A549 (cell line): ENCODE measurements at regions not wholly inside any gene's neighbourhood (a gene's known extent, or its start where the extent isn't known, plus 50 kb on each side); places are given as distances from the start of the nearest gene placed in this dataset.

Source experiments
- ATAC-seq, 2 experiments: fragments of 200-7000 bp in 1 of 2; fragments of >200 bp in 1 of 2; cut with Nextera tagmentation in 1 of 2; cut with Tn5 transposase in 1 of 2; 3 replicates each; pipeline versions ENCODE4 v1.8.0 to v1.9.1; 2018 to 2020; ENCODE audit warnings: mild to moderate bottlenecking in 1 of 2, moderate library complexity in 1 of 2
- CTCF ChIA-PET: fragments of 300-600 bp; sonication (Branson Sonifier 250); formaldehyde crosslinking; extraction: SDS; loops from one replicate; lab custom pipeline; 2021; ENCODE audit warnings: antibody characterized with exemption, inconsistent platforms; lab: Yijun Ruan, JAX
- POLR2A ChIA-PET: fragments of 350-600 bp; formaldehyde crosslinking; extraction: SDS; loops from one replicate; lab custom pipeline; 2021; ENCODE audit warnings: antibody characterized with exemption, inconsistent platforms; lab: Yijun Ruan, JAX
- DNase-seq, 2 experiments: peaks; one replicate each; pipeline versions ENCODE4 v3.0.0 to v3.0.0-alpha.2; 2011 to 2016; ENCODE audit warnings: low read depth in 1 of 2, low spot score in 1 of 2
- FAIRE-seq: peaks from 2 replicates; lab custom pipeline; 2011; peaks lifted over from hg19 to GRCh38; lab: Jason Lieb, UNC
- H3K27ac ChIP-seq, 2 experiments: fragments of >200 bp; sonication (Bioruptor Twin); formaldehyde crosslinking; 3 replicates each; pipeline ENCODE4 v1.5.1; 2016 to 2017
- H3K4me1 ChIP-seq: fragments of >200 bp; sonication (Bioruptor Twin); formaldehyde crosslinking; 3 replicates; pipeline ENCODE4 v1.6.1; 2016
- H3K4me2 ChIP-seq: fragments of >200 bp; sonication (Bioruptor Twin); formaldehyde crosslinking; 3 replicates; pipeline ENCODE4 v1.6.1; 2016
- H3K4me3 ChIP-seq: fragments of >200 bp; sonication (Bioruptor Twin); formaldehyde crosslinking; 3 replicates; pipeline ENCODE4 v1.5.1; 2016
- H3K9me3 ChIP-seq: fragments of >200 bp; sonication (Bioruptor Twin); formaldehyde crosslinking; 3 replicates; pipeline ENCODE4 v1.6.1; 2016
- ATOH8 ChIP-seq: fragments of 250-450 bp; sonication (Bioruptor Pico); IDR thresholded peaks from 2 replicates; pipeline ENCODE4 v1.5.0; 2020; ENCODE audit warnings: low read depth, mild to moderate bottlenecking, moderate library complexity
- BHLHE40 ChIP-seq: IDR thresholded peaks from 2 replicates; pipeline ENCODE4 v1.6.1; 2012; ENCODE audit warnings: low read depth, low read length, inconsistent platforms
- CBX2 ChIP-seq: fragments of 200-600 bp; sonication (generic); IDR thresholded peaks from 2 replicates; pipeline ENCODE4 v1.6.1; 2016; ENCODE audit warnings: low read depth, mild to moderate bottlenecking, borderline replicate concordance
- CEBPB ChIP-seq, 2 experiments: fragments of >200 bp in 1 of 2; sonication (Bioruptor Twin) in 1 of 2; formaldehyde crosslinking in 1 of 2; IDR thresholded peaks; 2 replicates each; pipeline ENCODE4 v1.6.1; 2012 to 2016
- CHD2 ChIP-seq: fragments of 150-350 bp; IDR thresholded peaks from 2 replicates; pipeline ENCODE4 v1.6.1; 2014; ENCODE audit warnings: low read length; ENCODE audit not compliant: partially characterized antibody
- EHF ChIP-seq: fragments of 250-450 bp; sonication (Bioruptor Pico); IDR thresholded peaks from 2 replicates; pipeline ENCODE4 v1.5.0; 2020; ENCODE audit warnings: mild to moderate bottlenecking
- EHMT2 ChIP-seq: fragments of 200-600 bp; sonication (generic); IDR thresholded peaks from 2 replicates; pipeline ENCODE4 v1.6.1; 2016; ENCODE audit warnings: antibody characterized with exemption, low read depth, mild to moderate bottlenecking, moderate library complexity
- EP300 ChIP-seq, 2 experiments: fragments of >200 bp; sonication (Bioruptor Twin); formaldehyde crosslinking; IDR thresholded peaks; 2 replicates in 1 of 2; 3 replicates in 1 of 2; pipeline ENCODE4 v1.6.1; 2016 to 2017
- FOSB ChIP-seq: fragments of 250-450 bp; sonication (Bioruptor Pico); IDR thresholded peaks from 2 replicates; pipeline ENCODE4 v1.5.0; 2020; ENCODE audit warnings: mild to moderate bottlenecking, moderate library complexity
- FOSL2 ChIP-seq, 2 experiments: fragments of 450-650 bp in 1 of 2; fragments of >200 bp in 1 of 2; sonication (Bioruptor Twin) in 1 of 2; formaldehyde crosslinking; IDR thresholded peaks; 2 replicates each; pipeline versions ENCODE4 v1.5.0 to v1.6.1; 2016 to 2020; ENCODE audit warnings: mild to moderate bottlenecking in 1 of 2, moderate library complexity in 1 of 2
- FOXS1 ChIP-seq: fragments of 250-450 bp; sonication (Bioruptor Pico); IDR thresholded peaks from 2 replicates; pipeline ENCODE4 v1.5.0; 2020; ENCODE audit warnings: mild to moderate bottlenecking, moderate library complexity
- GATA3 ChIP-seq: IDR thresholded peaks from 2 replicates; pipeline ENCODE4 v1.6.1; 2012; ENCODE audit warnings: borderline replicate concordance
- HOXA7 ChIP-seq: fragments of 250-450 bp; sonication (Bioruptor Pico); IDR thresholded peaks from 2 replicates; pipeline ENCODE4 v1.5.0; 2020; ENCODE audit warnings: mild to moderate bottlenecking, moderate library complexity
- MAFK ChIP-seq: fragments of 450-650 bp; IDR thresholded peaks from 2 replicates; pipeline ENCODE4 v1.6.1; 2014; ENCODE audit not compliant: partially characterized antibody
- MAZ ChIP-seq: fragments of 150-350 bp; IDR thresholded peaks from 2 replicates; pipeline ENCODE4 v1.6.1; 2014; ENCODE audit warnings: antibody characterized with exemption, low read depth, low read length, borderline replicate concordance
- NPAS2 ChIP-seq: fragments of 250-450 bp; sonication (Bioruptor Pico); IDR thresholded peaks from 2 replicates; pipeline ENCODE4 v1.8.0; 2022; ENCODE audit warnings: mild to moderate bottlenecking, moderate library complexity, borderline replicate concordance
- PBX3 ChIP-seq: IDR thresholded peaks from 2 replicates; pipeline ENCODE4 v1.6.1; 2012
- POLR2AphosphoS2 ChIP-seq: conservative IDR thresholded peaks from 2 replicates; pipeline ENCODE4 v1.6.1; 2012; ENCODE audit warnings: low read length, improper control_type of control experiment, inconsistent platforms
- RARB ChIP-seq: fragments of 250-450 bp; sonication (Bioruptor Pico); IDR thresholded peaks from 2 replicates; pipeline ENCODE4 v1.8.0; 2021; ENCODE audit warnings: mild to moderate bottlenecking, moderate library complexity
- RCOR1 ChIP-seq: fragments of 150-350 bp; IDR thresholded peaks from 2 replicates; pipeline ENCODE4 v1.6.1; 2014; ENCODE audit warnings: antibody characterized with exemption, low read length, low read depth
- USF2 ChIP-seq: fragments of 450-650 bp; IDR thresholded peaks from 2 replicates; pipeline ENCODE4 v1.6.1; 2014; ENCODE audit warnings: antibody characterized with exemption
- ZNF302 ChIP-seq: fragments of 250-450 bp; sonication (Bioruptor Pico); IDR thresholded peaks from 2 replicates; pipeline ENCODE4 v1.9.0; 2021; ENCODE audit warnings: inconsistent platforms, mild to moderate bottlenecking, moderate library complexity
- WGBS: methylation state at CpG from one replicate; pipeline ENCODE4 v1.1.6; 2017; ENCODE audit errors: missing lambda C conversion rate; 5-methylcytosine and 5-hydroxymethylcytosine counted together

- Histone ChIP-seq H3K4me1 (no peaks in the 10 kb centered on the region), H3K4me2 (no peak overlapping the region)
- POLR2A ChIA-PET: no interaction called here
- TF ChIP-seq MAFK: no peak
- TF ChIP-seq RCOR1: no peak
- no peak for TF ChIP-seq MAZ
- no peak for TF ChIP-seq ZNF302 (CRISPR knock-in tag)
- no peak for TF ChIP-seq ATOH8 (CRISPR knock-in tag)
- TF ChIP-seq NPAS2: no peak
- no peak for TF ChIP-seq FOXS1 (CRISPR knock-in tag)
- no peak for TF ChIP-seq GATA3
- TF ChIP-seq, all 56 proteins: peak for 0
- no peak overlapping the region for H3K27ac ChIP-seq
- DNase-seq: no peak
- CTCF ChIA-PET: no interaction called here
- H3K4me3 ChIP-seq: no peak overlapping the region
- H3K9me3 ChIP-seq: no peaks in the 10 kb centered on the region
- no peak for ATAC-seq
- FAIRE-seq: no peak
- WGBS: 5% methylated on average over 3 of the region's 3 CpGs
These were observed 407.0 kb downstream of the KLHL4 start for GRCh38 chrX:87924619-87925018.

DNA sequence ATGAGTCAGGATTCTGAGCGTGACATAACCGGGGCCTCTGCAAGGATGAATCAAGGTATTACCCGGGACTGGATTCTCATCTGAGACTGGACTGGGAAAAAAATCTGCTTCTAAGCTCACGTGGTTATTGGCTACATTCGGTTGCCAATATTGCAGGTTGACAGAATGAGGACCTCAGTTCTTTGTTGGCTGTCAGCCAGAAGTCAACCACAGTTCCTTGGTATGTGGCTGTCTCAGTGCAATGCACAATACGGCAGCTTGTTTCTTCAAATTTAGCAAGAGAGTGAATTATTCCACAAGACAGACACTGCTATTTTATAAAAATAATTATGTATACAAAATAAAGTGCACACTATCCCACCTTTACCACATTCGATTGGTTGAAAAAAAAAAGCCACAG, 424.2 kb downstream of the KLHL4 start:
- ATAC-seq: no peak
- TF ChIP-seq NPAS2 (no peak), CEBPB (IDR thresholded peaks at IDR 0.05) (no peak), HOXA7 (CRISPR knock-in tag) (no peak), ZNF302 (CRISPR knock-in tag) (no peak), BHLHE40 (no peak), RARB (CRISPR knock-in tag) (no peak), ATOH8 (CRISPR knock-in tag) (no peak), EHMT2 (no peak)

GRCh38 chrX:87961471-87961870, 443.9 kb downstream of the KLHL4 start:
- POLR2A ChIA-PET: no interaction called here
- no peaks in the 10 kb centered on the region for H3K4me1 ChIP-seq
- TF ChIP-seq EHMT2 (no peak), USF2 (no peak), POLR2AphosphoS2 (no peak), PBX3 (no peak), FOSL2 (IDR thresholded peaks at IDR 0.05) (no peak), FOSL2 (CRISPR knock-in tag; IDR thresholded peaks at IDR 0.05) (no peak), FOSB (CRISPR knock-in tag) (no peak), EP300 (IDR thresholded peaks at IDR 0.05) (no peak), CHD2 (no peak), CBX2 (no peak), EHF (CRISPR knock-in tag) (no peak)
- CTCF ChIA-PET: no interaction called here
- H3K27ac ChIP-seq: no peak overlapping the region
- H3K4me2 ChIP-seq: no peak overlapping the region
- no peak overlapping the region for H3K4me3 ChIP-seq
- WGBS: 60% methylated on average over 1 of the region's 4 CpGs
- DNase-seq (no peak), ATAC-seq (no peak), FAIRE-seq (no peak)
- H3K9me3 ChIP-seq: no peaks in the 10 kb centered on the region

More for the DNA sequence above, 424.2 kb downstream of the KLHL4 start:
- H3K4me3 ChIP-seq: no peak overlapping the region
- FAIRE-seq (no peak), DNase-seq (no peak)
- CTCF ChIA-PET: no interaction called here
- H3K4me2 ChIP-seq: no peak overlapping the region
- 35% methylated on average over 7 of the region's 7 CpGs for whole genome bisulfite sequencing
- no peak overlapping the region for H3K27ac ChIP-seq
- POLR2A ChIA-PET: no interaction called here
- no peaks in the 10 kb centered on the region for H3K4me1 ChIP-seq
- no peaks in the 10 kb centered on the region for H3K9me3 ChIP-seq
